ES-I3 (cell line): ENCODE measurements at regions not wholly inside any gene's neighbourhood (a gene's known extent, or its start where the extent isn't known, plus 50 kb on each side); places are given as distances from the start of the nearest gene placed in this dataset.
"Not testable (repeated sequence)": the region's sequence is repeated elsewhere in the genome, so short reads cannot be mapped to it uniquely, and the experiment has no call there.

Experiments
- H3K36me3 ChIP-seq: 2 replicates; pipeline ENCODE4 v1.6.1; 2013; ENCODE audit warnings: mild to moderate bottlenecking, low read length, control low read depth, moderate library complexity; ENCODE audit not compliant: insufficient read depth
- H3K4me1 ChIP-seq: 2 replicates; pipeline ENCODE4 v1.6.1; 2013; ENCODE audit warnings: mild to moderate bottlenecking, control low read depth, low read length; ENCODE audit not compliant: insufficient read depth
- H3K9ac ChIP-seq: 2 replicates; pipeline ENCODE4 v1.6.1; 2013; ENCODE audit warnings: low read depth, mild to moderate bottlenecking, low read length, moderate library complexity
- H3K9me3 ChIP-seq: 2 replicates; pipeline ENCODE4 v1.6.1; 2013; ENCODE audit warnings: mild to moderate bottlenecking, low read length, moderate library complexity; ENCODE audit not compliant: control insufficient read depth, insufficient read depth

- not testable (repeated sequence) for H3K9me3 ChIP-seq, H3K9ac ChIP-seq, H3K4me1 ChIP-seq, H3K36me3 ChIP-seq
Observed at GRCh38 chr9:41034699-41035197, 93.7 kb downstream of the FOXD4L6 start.

GRCh38 chr9:41033877-41034276, 94.6 kb downstream of the FOXD4L6 start:
- H3K9me3 ChIP-seq, H3K4me1 ChIP-seq: not testable (repeated sequence)

DNA sequence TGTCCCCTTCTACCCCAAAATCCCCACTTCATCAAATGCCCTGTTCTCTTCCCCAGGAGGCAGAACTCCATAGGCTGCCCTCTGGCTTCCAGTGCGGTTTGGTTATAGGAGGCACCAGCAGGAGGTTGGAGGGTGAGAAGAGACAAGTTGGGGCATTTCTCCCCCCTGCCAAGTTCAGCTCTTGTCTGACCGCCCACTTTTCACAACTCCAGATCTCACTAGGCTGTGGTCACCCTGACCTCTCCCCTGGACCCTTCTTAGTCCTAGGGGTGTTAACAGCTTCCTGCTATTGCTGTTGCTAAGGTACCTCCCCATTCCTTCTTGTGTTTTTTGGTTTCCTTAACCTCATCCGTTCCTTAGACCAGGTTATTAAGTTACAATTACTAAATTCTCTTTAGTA, 95.1 kb downstream of the FOXD4L6 start:
- not testable (repeated sequence) for H3K9ac ChIP-seq, H3K9me3 ChIP-seq

More at GRCh38 chr9:41033877-41034276, 94.6 kb downstream of the FOXD4L6 start:
- not testable (repeated sequence) for H3K9ac ChIP-seq, H3K36me3 ChIP-seq

GRCh38 chr9:41026912-41027676, 101.4 kb downstream of the FOXD4L6 start:
- not testable (repeated sequence) for H3K36me3 ChIP-seq, H3K9ac ChIP-seq, H3K9me3 ChIP-seq, H3K4me1 ChIP-seq

More for the DNA sequence above, 95.1 kb downstream of the FOXD4L6 start:
- H3K36me3 ChIP-seq, H3K4me1 ChIP-seq: not testable (repeated sequence)

DNA sequence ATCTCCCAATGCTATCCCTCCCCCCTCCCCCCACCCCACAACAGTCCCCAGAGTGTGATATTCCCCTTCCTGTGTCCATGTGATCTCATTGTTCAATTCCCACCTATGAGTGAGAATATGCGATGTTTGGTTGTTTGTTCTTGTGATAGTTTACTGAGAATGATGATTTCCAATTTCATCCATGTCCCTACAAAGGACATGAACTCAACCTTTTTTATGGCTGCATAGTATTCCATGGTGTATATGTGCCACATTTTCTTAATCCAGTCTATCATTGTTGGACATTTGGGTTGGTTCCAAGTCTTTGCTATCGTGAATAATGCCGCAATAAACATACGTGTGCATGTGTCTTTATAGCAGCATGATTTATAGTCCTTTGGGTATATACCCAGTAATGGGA, 106.1 kb downstream of the FOXD4L6 start:
- not testable (repeated sequence) for H3K4me1 ChIP-seq, H3K9me3 ChIP-seq, H3K9ac ChIP-seq, H3K36me3 ChIP-seq

DNA sequence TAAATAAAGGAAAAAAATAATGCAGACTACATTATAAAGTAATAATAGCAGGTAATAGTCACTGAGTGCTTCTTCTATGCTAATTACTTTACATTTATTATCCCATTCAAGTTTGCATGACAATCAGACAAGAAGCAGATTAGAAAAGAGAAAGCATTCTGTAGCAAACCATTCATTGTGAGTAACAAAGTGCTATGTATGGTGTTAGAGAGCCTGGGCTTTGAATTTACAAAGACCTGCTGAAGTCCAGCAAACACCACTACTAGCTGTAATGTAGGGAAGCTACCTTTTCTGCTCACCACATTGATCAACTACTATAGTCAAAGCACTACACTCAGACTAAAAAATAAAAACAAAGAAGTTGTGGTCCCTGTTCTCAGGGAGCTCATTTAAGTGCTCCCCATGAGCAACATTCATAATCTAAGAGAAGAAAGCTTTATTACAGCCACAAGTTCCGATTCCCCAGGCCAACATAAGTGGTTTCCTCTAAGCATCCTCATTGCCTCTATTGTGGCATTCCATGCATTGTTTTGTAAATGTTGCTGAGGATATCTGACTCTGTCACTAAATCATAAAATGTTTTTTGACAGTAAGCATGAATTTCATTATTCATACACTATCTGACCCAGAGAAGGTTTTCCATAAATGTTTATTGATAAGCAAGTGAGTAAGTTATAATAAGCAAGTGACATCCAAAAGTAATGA, 108.5 kb downstream of the FOXD4L6 start:
- H3K36me3 ChIP-seq, H3K9me3 ChIP-seq, H3K9ac ChIP-seq: not testable (repeated sequence)

DNA sequence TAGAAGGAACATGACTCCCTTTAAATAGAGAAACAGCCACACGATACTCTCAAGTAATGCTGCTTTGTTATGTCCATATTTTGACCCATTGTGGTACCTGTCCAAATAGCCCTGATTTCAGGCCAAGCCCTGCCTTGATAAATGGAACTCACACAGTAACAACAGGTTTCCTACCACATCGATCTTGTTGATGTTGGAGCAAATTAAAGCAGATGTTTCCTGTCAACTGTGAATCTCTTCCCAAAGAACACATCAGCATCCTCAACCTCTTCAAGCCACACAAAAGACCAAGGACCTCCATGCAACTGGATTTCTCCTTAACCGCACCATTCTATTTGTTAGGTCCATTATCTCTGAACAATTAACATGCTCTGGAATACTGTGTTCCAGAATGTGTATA, 109.5 kb downstream of the FOXD4L6 start:
- H3K9ac ChIP-seq, H3K4me1 ChIP-seq, H3K9me3 ChIP-seq, H3K36me3 ChIP-seq: not testable (repeated sequence)

More for the DNA sequence above, 108.5 kb downstream of the FOXD4L6 start:
- not testable (repeated sequence) for H3K4me1 ChIP-seq

DNA sequence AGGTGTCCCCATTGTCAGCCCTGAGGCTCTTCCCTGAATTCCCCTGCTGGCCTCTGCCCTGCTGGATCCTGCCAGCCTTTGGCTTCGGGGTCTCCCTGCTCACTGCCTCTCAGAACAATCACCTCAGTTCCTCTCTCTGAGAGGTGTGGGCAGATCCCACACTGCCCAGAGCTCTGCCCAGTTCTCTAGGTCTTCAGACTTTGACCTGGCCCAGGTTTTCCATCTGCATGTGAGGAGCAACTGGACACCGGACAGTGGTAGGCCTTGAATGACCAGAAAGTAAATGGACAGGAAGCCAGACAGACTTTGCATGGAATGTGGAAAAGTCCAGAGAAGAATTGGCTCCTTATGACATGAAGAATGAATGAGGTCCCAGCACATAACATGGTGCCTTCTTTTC, 111.8 kb downstream of the FOXD4L6 start:
- not testable (repeated sequence) for H3K4me1 ChIP-seq, H3K9me3 ChIP-seq, H3K36me3 ChIP-seq, H3K9ac ChIP-seq

GRCh38 chr9:40999952-41000700, 128.4 kb downstream of the FOXD4L6 start:
- not testable (repeated sequence) for H3K9me3 ChIP-seq, H3K9ac ChIP-seq, H3K4me1 ChIP-seq, H3K36me3 ChIP-seq

- H3K9ac ChIP-seq, H3K9me3 ChIP-seq, H3K36me3 ChIP-seq, H3K4me1 ChIP-seq: not testable (repeated sequence)
Observed at GRCh38 chr9:40995490-40995889, 133.0 kb downstream of the FOXD4L6 start.

DNA sequence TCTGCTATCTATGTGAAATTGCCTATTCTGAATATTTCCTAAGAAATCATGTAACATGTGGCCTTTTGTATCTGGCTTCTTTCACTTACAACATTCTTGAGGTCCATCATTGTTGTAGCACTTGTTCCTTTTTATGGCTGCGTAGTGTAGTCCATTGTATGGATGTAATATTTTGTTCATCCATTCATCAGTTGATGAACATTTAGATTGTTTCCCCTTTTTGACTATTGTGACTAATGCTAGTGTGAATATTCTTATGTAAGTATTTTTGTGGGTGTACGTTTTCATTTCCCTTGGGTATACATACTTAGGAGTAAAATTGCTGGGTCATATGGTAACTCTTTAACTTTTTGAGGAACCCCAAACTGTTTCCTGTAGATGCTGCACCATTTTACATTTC, 134.6 kb downstream of the FOXD4L6 start:
- H3K36me3 ChIP-seq, H3K9ac ChIP-seq, H3K9me3 ChIP-seq, H3K4me1 ChIP-seq: not testable (repeated sequence)

- not testable (repeated sequence) for H3K9ac ChIP-seq, H3K9me3 ChIP-seq, H3K4me1 ChIP-seq, H3K36me3 ChIP-seq
Observed at GRCh38 chr9:40993375-40993774, 135.1 kb downstream of the FOXD4L6 start.

DNA sequence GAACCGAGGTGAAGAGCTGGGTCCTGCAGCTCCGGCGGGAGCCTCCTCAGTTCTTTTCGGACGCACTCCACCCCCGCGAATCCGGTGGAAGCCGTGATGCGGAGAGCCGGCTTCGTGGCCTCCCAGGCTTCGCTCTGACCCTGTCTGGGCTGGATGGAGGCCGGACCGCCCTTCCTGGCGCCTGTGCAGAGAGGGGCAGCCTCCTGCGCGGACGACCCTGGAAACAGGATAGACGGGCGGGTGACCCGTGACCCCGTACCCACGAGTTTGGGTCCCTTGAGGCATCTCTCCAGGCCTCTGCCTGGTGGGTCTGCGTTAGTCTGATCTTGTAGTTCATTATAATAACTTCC, 136.0 kb downstream of the FOXD4L6 start:
- H3K4me1 ChIP-seq, H3K36me3 ChIP-seq, H3K9me3 ChIP-seq: not testable (repeated sequence)
- H3K9ac ChIP-seq = peak overlapping the region; percentile 81

DNA sequence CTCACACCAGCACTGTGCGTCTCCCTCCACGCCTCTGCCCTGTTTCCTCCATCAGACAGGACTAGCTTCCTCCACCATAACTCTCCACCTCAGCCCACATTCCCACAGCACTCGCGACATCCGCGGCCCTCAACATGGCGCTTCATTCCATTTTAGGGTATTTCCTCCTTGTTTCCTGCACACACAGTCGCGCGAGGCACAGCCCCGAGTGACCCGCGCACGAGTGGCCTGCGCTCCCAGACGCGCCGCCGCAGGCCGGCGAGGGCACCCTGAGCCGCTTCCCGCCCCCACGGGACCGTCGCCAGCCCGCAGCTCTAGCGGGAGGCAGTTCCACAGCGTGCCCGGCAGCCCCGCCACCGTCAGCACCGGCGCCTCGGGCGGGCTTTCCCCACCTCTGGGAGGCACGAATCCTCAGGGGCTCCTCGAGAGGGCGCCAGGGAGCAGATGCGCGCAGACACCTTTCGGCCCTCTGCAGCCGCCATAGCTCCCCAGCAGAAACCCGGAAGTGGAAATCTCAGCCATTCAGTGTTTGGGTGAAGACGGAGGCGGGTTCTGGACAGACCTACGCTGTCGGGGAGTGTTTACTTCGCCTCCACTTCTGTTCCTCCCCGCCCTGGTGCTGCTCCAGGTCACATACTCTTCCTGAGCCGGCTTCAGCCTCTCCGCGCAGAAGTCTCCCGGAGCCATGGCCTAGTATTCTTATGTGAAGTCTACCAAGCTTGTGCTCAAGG, 136.6 kb downstream of the FOXD4L6 start:
- H3K4me1 ChIP-seq, H3K36me3 ChIP-seq, H3K9me3 ChIP-seq: not testable (repeated sequence)
- peak overlapping the region; percentile 81 for H3K9ac ChIP-seq
